Prostate gland (tissue), 2 donors: ENCODE measurements at regions not wholly inside any gene's neighbourhood (a gene's known extent, or its start where the extent isn't known, plus 50 kb on each side); places are given as distances from the start of the nearest gene placed in this dataset.

ENCODE experiments used
- CTCF ChIP-seq, 4 experiments: fragments of 200-600 bp in 2 of 4; fragments of 450-650 bp in 2 of 4; sonication (generic) in 2 of 4; IDR thresholded peaks; 1 replicate in 3 of 4; 2 replicates in 1 of 4; pipeline ENCODE4 v1.5.1; 2016 to 2019; ENCODE audit warnings: antibody characterized with exemption in 4 of 4, mild to moderate bottlenecking in 2 of 4, moderate library complexity in 2 of 4
- POLR2A ChIP-seq: fragments of 450-650 bp; IDR thresholded peaks from one replicate; pipeline ENCODE4 v1.6.1; 2016; ENCODE audit warnings: antibody characterized with exemption, mild to moderate bottlenecking

- TF ChIP-seq CTCF (IDR thresholded peaks at IDR 0.05) (no peak), POLR2A (no peak)
Observed at GRCh38 chr11:91854780-91855179, 369.8 kb upstream of the FAT3 start.
